GM18867 (cell line): ENCODE measurements at regions not wholly inside any gene's neighbourhood (a gene's known extent, or its start where the extent isn't known, plus 50 kb on each side); places are given as distances from the start of the nearest gene placed in this dataset.

Experiments
- ATAC-seq: cut with Tn5 transposase; IDR thresholded peaks from one replicate; pipeline ENCODE4 v1.9.1; 2021; ENCODE audit warnings: mild to moderate bottlenecking, moderate library complexity; ENCODE audit not compliant: unreplicated experiment

- no peak for ATAC-seq
Measured at GRCh38 chr7:133190650-133191049, 62.2 kb upstream of the EXOC4 start.

GRCh38 chr7:133191787-133192186, 61.1 kb upstream of the EXOC4 start:
- no peak for ATAC-seq

- no peak for ATAC-seq
Measured at GRCh38 chr7:133195868-133196267, 57.0 kb upstream of the EXOC4 start.

- no peak for ATAC-seq
Measured at GRCh38 chr7:133196856-133197612, 55.8 kb upstream of the EXOC4 start.

GRCh38 chr7:133197972-133198544, 54.8 kb upstream of the EXOC4 start:
- no peak for ATAC-seq

GRCh38 chr7:133199831-133200230, 53.0 kb upstream of the EXOC4 start:
- ATAC-seq = no peak

GRCh38 chr7:133201470-133201869, 51.4 kb upstream of the EXOC4 start:
- no peak for ATAC-seq

GRCh38 chr7:133202942-133203341, 49.9 kb upstream of the EXOC4 start:
- ATAC-seq = no peak
